RWPE1 (cell line): ENCODE measurements at regions not wholly inside any gene's neighbourhood (a gene's known extent, or its start where the extent isn't known, plus 50 kb on each side); places are given as distances from the start of the nearest gene placed in this dataset.

Source experiments
- CTCF ChIA-PET: fragments of 350-600 bp; sonication (Branson Sonifier 250); formaldehyde crosslinking; extraction: SDS; loops from one replicate; lab custom pipeline; 2021; lab: Yijun Ruan, JAX
- POLR2A ChIA-PET: fragments of 400-600 bp; formaldehyde crosslinking; extraction: SDS; loops from one replicate; lab custom pipeline; 2020; ENCODE audit warnings: antibody characterized with exemption; ENCODE audit not compliant: low non-redundant PET; lab: Yijun Ruan, JAX
- DNase-seq: peaks from one replicate; pipeline ENCODE4 v3.0.0; 2012; ENCODE audit warnings: low spot score
- H3K27ac ChIP-seq: fragments of 450-650 bp; 2 replicates; pipeline ENCODE4 v1.5.1; 2017
- TF ChIP-seq, protein P1 (sequence below): fragments of 450-650 bp; conservative IDR thresholded peaks from 2 replicates; pipeline ENCODE4 v1.5.1; 2017; ENCODE audit warnings: low read depth, mild to moderate bottlenecking

DNA sequence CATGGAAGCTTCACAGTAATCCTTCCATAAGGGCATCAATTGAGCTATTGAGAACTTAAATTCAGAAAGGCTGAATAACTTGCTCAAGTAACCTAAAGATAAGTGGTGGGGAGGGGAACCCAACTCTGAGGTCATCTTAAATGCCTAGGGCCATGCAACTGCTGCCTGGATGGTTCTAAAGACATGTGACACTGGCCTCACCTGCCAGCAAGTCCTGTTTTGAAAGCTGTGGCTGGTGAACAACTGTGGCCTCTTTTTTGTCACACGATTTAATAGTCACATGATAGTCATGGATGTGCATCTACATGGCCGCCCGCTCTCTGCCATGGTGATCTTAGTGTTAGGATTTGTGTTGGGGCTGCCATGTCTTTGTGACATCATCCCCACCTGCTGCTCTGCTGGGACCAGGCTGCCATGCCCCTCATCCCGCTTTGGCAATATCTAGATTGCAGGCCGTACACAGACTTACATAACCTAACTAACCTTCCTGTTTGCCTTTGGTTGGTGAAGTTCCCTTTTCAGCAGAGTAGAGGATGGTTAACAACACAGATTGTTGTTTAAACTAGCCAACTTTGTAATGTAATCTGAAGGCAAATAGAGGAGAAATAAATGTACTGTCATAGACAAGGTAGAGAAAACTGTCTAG lies 177.9 kb upstream of the SH3BP4 start:
- ChIA-PET POLR2A (no interaction called here), CTCF (no interaction called here)
- TF ChIP-seq, protein P1, sequence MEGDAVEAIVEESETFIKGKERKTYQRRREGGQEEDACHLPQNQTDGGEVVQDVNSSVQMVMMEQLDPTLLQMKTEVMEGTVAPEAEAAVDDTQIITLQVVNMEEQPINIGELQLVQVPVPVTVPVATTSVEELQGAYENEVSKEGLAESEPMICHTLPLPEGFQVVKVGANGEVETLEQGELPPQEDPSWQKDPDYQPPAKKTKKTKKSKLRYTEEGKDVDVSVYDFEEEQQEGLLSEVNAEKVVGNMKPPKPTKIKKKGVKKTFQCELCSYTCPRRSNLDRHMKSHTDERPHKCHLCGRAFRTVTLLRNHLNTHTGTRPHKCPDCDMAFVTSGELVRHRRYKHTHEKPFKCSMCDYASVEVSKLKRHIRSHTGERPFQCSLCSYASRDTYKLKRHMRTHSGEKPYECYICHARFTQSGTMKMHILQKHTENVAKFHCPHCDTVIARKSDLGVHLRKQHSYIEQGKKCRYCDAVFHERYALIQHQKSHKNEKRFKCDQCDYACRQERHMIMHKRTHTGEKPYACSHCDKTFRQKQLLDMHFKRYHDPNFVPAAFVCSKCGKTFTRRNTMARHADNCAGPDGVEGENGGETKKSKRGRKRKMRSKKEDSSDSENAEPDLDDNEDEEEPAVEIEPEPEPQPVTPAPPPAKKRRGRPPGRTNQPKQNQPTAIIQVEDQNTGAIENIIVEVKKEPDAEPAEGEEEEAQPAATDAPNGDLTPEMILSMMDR: no peak
- no peak for DNase-seq
- H3K27ac ChIP-seq: no peak overlapping the region

DNA sequence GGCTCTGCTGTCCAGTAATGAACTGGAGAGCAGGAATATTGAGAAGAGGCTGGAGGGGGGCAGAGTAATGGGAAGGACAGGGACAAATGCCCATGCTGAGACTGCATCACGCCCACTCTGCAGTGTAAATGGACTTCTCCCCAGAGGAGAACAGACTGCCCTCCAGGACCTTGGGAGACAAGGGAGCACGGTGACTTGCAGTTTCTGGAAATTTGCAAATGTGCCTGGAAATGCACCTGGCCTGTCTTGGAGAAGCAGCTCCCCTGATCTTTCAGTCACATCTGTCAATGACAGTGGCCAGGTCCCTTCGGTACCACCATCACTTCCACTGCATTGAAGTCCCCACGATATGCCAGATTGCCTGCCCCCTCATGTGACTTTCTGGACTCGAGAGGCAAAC lies 178.7 kb upstream of the SH3BP4 start:
- TF ChIP-seq, protein P1: no peak
- no peak for DNase-seq
- H3K27ac ChIP-seq: no peak overlapping the region
- POLR2A ChIA-PET: no interaction called here
- CTCF ChIA-PET: no interaction called here

- POLR2A ChIA-PET: no interaction called here
- TF ChIP-seq, protein P1: no peak
- CTCF ChIA-PET: interaction anchor here (0.5 kb wide), 1 partner anchor 1003 kb away, joined by 4 read pairs; no protein-coding TSS in a partner anchor
- DNase-seq: no peak
- H3K27ac ChIP-seq: no peak overlapping the region
These were observed 179.1 kb upstream of the SH3BP4 start for GRCh38 chr2:234772733-234773060.

DNA sequence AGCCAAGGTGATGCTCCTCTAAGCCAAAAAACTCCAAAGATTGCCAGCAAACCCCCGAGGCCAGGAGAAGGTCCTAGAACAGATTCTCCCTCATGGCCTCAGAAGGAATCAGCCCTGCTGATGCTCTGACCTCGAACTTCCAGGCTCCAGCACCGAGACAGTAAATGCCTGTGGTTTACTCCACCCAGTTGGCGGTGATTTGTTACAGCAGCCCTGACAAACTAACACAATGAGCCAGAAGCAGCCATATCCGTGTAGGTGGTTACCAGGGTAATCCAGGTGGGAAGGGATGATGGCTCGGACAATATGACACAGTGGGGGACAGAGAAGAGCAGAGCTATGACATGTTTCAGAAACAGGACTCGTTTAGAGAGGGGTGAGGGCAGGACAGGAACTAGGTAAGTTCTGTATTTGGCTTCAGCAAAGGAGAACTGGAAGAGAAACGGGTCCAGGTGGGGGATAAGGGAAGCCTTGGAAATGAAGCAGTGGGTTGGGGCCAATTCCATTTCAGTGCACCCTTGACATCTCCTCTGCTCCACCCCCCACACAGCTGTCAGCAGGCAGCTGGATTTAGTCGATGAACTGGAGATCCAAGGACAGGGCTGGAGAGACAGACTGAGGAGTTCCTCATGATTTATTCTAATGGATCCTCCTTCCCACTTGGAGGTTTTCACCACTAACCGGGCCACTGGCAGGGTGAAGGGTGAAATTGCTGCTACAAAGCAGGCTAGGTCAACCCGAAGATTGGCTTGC lies 179.7 kb upstream of the SH3BP4 start:
- H3K27ac ChIP-seq: no peak overlapping the region
- CTCF ChIA-PET: interaction anchor here (0.5 to 0.6 kb wide), 2 partner anchors 18 to 1002 kb away, joined by 3 to 4 read pairs; no protein-coding TSS in a partner anchor
- POLR2A ChIA-PET: no interaction called here
- TF ChIP-seq, protein P1: no peak
- peak; percentile 8 for DNase-seq

GRCh38 chr2:234771176-234771575 lies 180.6 kb upstream of the SH3BP4 start:
- ChIA-PET POLR2A (no interaction called here), CTCF (no interaction called here)
- TF ChIP-seq, protein P1: no peak
- no peak for DNase-seq
- no peak overlapping the region for H3K27ac ChIP-seq

- ChIA-PET CTCF (no interaction called here), POLR2A (no interaction called here)
- TF ChIP-seq, protein P1: no peak
- no peak overlapping the region for H3K27ac ChIP-seq
- DNase-seq: no peak
These were observed 181.1 kb upstream of the SH3BP4 start for GRCh38 chr2:234770715-234771141.
